ENCODE measurements at regions not wholly inside any gene's neighbourhood (a gene's known extent, or its start where the extent isn't known, plus 50 kb on each side); places are given as distances from the start of the nearest gene placed in this dataset.
"Not testable (repeated sequence)": the region's sequence is repeated elsewhere in the genome, so short reads cannot be mapped to it uniquely, and the experiment has no call there.

DNA sequence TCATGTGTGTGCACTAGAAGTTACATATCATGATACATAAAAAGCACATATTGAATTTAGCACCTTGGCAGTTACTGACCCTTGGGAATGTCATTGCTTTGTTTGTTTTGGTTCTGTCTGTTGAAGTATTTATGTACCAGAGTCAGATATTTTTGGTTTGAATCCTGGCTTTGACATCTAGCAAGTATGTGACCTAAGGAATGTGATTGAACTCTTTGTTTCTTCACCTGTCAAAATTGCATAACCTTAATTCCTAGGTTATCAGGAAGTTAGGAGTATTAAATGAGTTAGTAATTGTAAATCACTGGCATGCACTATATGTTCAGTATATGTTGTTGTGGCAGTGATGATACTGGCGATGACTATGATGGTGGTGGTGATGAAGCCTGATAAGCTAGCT, 1003.5 kb upstream of the NRXN1 start:
- TF ChIP-seq, protein P1, sequence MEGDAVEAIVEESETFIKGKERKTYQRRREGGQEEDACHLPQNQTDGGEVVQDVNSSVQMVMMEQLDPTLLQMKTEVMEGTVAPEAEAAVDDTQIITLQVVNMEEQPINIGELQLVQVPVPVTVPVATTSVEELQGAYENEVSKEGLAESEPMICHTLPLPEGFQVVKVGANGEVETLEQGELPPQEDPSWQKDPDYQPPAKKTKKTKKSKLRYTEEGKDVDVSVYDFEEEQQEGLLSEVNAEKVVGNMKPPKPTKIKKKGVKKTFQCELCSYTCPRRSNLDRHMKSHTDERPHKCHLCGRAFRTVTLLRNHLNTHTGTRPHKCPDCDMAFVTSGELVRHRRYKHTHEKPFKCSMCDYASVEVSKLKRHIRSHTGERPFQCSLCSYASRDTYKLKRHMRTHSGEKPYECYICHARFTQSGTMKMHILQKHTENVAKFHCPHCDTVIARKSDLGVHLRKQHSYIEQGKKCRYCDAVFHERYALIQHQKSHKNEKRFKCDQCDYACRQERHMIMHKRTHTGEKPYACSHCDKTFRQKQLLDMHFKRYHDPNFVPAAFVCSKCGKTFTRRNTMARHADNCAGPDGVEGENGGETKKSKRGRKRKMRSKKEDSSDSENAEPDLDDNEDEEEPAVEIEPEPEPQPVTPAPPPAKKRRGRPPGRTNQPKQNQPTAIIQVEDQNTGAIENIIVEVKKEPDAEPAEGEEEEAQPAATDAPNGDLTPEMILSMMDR (IDR thresholded peaks at IDR 0.05), result no peak
- H3K9me3 ChIP-seq, result no peaks in the 10 kb centered on the region
- no peak overlapping the region for H3K27ac ChIP-seq
- no peaks in the 10 kb centered on the region for H3K4me1 ChIP-seq (ENCODE audit: control insufficient read depth in 1 of 2, low read depth in 2 of 2)
- DNase-seq (ENCODE audit: low spot score) (no peak), ATAC-seq (ENCODE audit: insufficient number of reproducible peaks, low FRiP score, low read depth) (no peak)
- H3K36me3 ChIP-seq, result no peaks in the 10 kb centered on the region
- no peak overlapping the region for H3K4me3 ChIP-seq
- H3K27me3 ChIP-seq (replicated peaks; ENCODE audit: insufficient read depth), result no peaks in the 10 kb centered on the region

DNA sequence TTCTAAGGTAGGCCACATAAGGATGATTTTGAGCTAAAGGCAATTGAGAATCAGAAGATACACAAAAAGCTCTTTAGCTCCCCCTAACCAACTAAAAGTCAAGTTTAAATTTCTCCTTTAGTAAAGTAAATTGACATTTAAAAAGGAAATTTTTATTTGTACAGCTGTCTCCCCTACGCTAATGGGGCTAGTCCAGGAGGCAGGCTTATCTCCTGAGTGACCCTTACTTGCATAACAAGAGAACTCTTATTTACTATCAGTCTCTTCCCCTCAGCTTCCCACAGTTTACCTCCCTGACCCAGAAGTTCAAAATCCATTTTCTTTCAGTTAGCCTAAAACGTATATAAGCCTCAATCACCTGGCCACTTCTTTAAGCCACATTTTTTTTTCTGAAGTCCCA, 1002.8 kb upstream of the NRXN1 start:
- H3K27me3 ChIP-seq (replicated peaks; ENCODE audit: insufficient read depth), result no peaks in the 10 kb centered on the region
- TF ChIP-seq, protein P1 (IDR thresholded peaks at IDR 0.05), result no peak
- ATAC-seq (ENCODE audit: insufficient number of reproducible peaks, low FRiP score, low read depth) (no peak), DNase-seq (ENCODE audit: low spot score) (no peak)
- no peak overlapping the region for H3K27ac ChIP-seq
- H3K4me3 ChIP-seq, result no peak overlapping the region
- H3K4me1 ChIP-seq (ENCODE audit: control insufficient read depth in 1 of 2, low read depth in 2 of 2), result no peaks in the 10 kb centered on the region
- H3K9me3 ChIP-seq, result no peaks in the 10 kb centered on the region
- no peaks in the 10 kb centered on the region for H3K36me3 ChIP-seq

DNA sequence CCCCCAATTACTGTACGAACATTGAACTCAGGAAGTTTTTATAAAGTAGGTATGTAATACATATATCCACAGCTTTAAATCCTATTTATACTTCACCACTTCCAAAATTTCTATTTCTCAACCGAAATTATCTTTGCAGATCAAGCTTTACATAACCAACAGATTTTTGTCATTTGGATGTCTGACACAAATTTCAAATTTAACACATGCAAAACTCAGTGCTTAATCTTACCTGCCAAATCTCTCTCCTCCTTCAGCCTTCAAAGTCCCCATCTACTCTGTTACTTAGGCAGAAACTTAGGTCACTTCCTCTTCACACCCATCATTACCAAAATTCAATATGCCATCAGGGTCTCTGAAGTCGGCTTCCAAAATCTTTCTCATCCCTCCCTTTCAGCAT, 990.1 kb upstream of the NRXN1 start:
- no peak for DNase-seq (ENCODE audit: low spot score)
- Histone ChIP-seq H3K9me3 (no peaks in the 10 kb centered on the region), H3K27me3 (replicated peaks; ENCODE audit: insufficient read depth) (no peaks in the 10 kb centered on the region), H3K4me1 (ENCODE audit: control insufficient read depth in 1 of 2, low read depth in 2 of 2) (no peaks in the 10 kb centered on the region), H3K27ac (no peak overlapping the region), H3K36me3 (no peaks in the 10 kb centered on the region), H3K4me3 (no peak overlapping the region)
- ATAC-seq (ENCODE audit: insufficient number of reproducible peaks, low FRiP score, low read depth), result no peak
- TF ChIP-seq, protein P1 (IDR thresholded peaks at IDR 0.05), result no peak

DNA sequence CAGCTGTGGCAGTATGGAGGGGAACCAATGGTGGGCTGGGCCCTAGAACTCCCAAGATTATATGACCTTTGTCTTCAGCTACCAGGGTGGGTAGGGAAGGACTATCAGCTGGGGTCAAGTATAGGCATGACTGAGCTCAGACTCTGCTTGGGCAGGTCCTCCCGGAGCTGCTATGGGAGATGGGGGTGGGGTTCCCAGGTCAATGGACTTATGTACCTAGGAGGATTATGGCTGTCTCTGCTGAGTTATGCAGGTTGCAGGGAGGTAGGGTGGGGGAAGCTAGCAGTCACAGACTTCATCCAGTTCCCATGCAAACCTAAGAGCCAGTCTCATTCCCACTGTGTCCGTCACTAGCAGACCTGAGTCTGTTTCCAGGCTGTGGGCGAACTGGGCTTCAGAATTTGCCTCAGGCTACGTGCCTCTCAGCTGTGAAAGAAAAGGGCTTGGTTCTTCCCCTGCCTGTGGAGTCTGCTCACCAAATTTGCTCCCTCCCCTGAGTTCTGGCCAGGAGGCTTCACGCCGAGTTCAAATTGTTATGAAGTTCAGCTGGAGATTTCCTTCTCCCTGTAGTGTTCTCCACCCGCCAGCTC, 985.8 kb upstream of the NRXN1 start:
- Histone ChIP-seq H3K4me3 (no peak overlapping the region), H3K4me1 (ENCODE audit: control insufficient read depth in 1 of 2, low read depth in 2 of 2) (no peaks in the 10 kb centered on the region), H3K27me3 (replicated peaks; ENCODE audit: insufficient read depth) (no peaks in the 10 kb centered on the region), H3K9me3 (no peaks in the 10 kb centered on the region), H3K36me3 (no peaks in the 10 kb centered on the region), H3K27ac (no peak overlapping the region)
- no peak for DNase-seq (ENCODE audit: low spot score)
- ATAC-seq (ENCODE audit: insufficient number of reproducible peaks, low FRiP score, low read depth), result no peak
- TF ChIP-seq, protein P1 (IDR thresholded peaks at IDR 0.05), result no peak

DNA sequence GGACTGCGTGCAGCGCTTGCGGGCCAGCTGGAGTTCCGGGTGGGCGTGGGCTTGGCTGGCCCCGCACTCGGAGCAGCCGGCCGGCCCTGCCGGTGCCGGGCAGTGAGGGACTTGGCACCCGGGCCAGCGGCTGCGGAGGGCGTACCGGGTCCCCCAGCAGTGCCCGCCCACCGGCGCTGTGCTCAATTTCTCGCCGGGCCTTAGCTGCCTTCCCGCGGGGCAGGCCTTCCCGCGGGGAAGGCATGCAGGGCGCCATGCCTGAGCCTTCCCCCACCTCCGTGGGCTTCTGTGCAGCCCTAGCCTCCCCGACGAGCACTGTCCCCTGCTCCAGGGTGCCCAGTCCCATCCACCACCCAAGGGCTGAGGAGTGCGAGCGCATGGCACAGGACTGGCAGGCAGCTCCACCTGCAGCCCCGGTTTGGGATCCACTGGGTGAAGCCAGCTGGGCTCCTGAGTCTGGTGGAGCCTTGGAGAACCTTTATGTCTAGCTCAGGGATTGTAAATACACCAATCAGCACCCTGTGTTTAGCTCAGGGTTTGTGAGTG, 975.0 kb upstream of the NRXN1 start:
- not testable (repeated sequence) for H3K36me3 ChIP-seq; ATAC-seq (ENCODE audit: insufficient number of reproducible peaks, low FRiP score, low read depth)

More for the DNA sequence above, 975.0 kb upstream of the NRXN1 start:
- not testable (repeated sequence) for H3K4me1 ChIP-seq (ENCODE audit: control insufficient read depth in 1 of 2, low read depth in 2 of 2); H3K9me3 ChIP-seq; H3K4me3 ChIP-seq; H3K27me3 ChIP-seq (replicated peaks; ENCODE audit: insufficient read depth); H3K27ac ChIP-seq; DNase-seq (ENCODE audit: low spot score)

Measured in thoracic aorta (tissue), 2 donors.